Fibroblast of pulmonary artery (primary cell): ENCODE measurements at regions not wholly inside any gene's neighbourhood (a gene's known extent, or its start where the extent isn't known, plus 50 kb on each side); places are given as distances from the start of the nearest gene placed in this dataset.

ENCODE experiments used
- DNase-seq: peaks from one replicate; pipeline ENCODE4 v3.0.0-alpha.2; 2010; ENCODE audit warnings: low read depth
- H3K4me3 ChIP-seq: replicated peaks from 2 replicates; pipeline ENCODE4 v1.5.1; 2011; ENCODE audit warnings: low read depth, mild to moderate bottlenecking, control low read depth, low read length, moderate library complexity
- CTCF ChIP-seq: IDR thresholded peaks from 2 replicates; pipeline ENCODE4 v1.5.1; 2011; ENCODE audit warnings: mild to moderate bottlenecking, control low read depth, low read length, inconsistent platforms; ENCODE audit errors: missing control alignments

- TF ChIP-seq CTCF = no peak
- no peak overlapping the region for H3K4me3 ChIP-seq
- DNase-seq = no peak
Measured at GRCh38 chr7:34309584-34309983, 348.4 kb upstream of the NPSR1 start.

DNA sequence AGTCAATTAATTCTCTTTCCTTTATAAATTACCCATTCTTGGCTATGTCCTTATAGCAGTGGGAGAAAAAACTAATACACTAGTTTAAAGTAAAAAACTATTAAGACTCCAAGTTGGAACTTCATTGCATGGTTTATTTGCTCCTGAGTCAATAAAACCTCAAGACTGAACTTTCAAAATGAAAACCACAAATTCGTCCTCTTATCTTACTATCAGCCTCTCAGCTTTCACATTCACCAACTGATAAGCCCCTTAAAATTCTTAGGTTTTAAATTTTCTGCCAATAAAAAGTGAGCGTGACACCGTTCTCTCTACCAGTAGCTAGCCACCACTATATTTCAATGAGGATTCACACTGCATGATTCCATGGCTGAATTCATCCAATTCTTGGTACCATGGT lies 346.4 kb upstream of the NPSR1 start:
- no peak for DNase-seq
- no peak for TF ChIP-seq CTCF

DNA sequence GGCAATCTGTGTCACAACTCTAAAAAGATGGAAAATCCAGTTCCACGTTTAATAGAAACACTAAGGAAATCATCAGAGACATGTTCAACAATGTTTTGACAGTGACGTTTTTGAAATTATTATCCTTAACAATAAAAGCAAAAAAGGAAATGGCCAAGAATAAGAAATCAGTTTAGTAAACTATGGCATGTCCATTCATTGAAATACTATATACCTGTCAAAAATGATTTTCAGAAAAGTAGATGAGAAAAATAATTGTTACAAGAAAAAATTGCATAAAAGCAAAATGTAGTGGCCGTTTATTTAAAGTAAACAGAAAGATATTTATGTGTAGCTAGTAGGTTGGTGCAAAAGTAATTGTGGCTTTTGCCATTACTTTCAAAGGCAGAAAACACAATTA lies 345.4 kb upstream of the NPSR1 start:
- TF ChIP-seq CTCF = no peak
- DNase-seq = no peak

More for the DNA sequence above, 346.4 kb upstream of the NPSR1 start:
- H3K4me3 ChIP-seq = no peak overlapping the region

DNA sequence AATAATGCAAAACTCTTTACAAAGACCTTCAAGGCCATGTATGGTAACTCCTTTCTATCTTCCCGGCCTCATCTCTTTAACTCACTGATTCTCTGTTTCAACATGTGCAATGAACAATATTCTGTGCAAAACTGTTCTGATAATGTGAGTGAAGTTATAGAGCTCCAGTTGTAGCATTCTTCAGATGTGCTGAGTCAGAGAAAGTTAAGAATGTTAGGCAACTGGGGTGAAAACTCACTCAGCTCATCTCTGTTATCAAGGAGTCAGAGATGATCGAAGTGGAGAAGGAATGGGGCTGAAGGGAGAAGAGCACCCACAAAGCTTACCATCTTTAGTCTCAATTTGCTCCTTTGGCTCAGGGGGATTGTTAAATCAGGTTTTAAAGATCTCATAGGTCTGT lies 344.7 kb upstream of the NPSR1 start:
- H3K4me3 ChIP-seq = no peak overlapping the region
- TF ChIP-seq CTCF = no peak
- peak; percentile 28 for DNase-seq

More for the DNA sequence above, 345.4 kb upstream of the NPSR1 start:
- no peak overlapping the region for H3K4me3 ChIP-seq

DNA sequence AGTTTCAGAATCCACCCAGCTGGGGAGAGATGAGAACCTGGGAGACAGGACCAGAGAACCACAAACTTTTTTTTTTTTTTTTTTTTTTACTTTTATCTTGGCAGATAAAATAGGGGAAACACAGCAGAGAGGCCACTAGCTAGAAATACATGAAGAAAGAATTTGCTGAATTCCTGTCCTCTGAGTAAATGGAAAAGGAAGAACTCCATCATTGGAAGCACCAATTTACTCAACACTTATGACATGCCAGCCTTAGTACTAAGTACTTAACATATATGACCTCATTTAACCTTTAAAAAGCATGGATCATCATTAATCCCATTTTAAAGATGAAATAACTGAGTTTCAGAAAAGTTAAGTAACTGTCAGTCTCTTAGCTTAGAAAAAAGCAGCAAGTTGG lies 343.0 kb upstream of the NPSR1 start:
- TF ChIP-seq CTCF = no peak
- no peak overlapping the region for H3K4me3 ChIP-seq
- peak; percentile 88 for DNase-seq

- TF ChIP-seq CTCF = no peak
Measured at GRCh38 chr7:34317039-34317438, 341.0 kb upstream of the NPSR1 start.

DNA sequence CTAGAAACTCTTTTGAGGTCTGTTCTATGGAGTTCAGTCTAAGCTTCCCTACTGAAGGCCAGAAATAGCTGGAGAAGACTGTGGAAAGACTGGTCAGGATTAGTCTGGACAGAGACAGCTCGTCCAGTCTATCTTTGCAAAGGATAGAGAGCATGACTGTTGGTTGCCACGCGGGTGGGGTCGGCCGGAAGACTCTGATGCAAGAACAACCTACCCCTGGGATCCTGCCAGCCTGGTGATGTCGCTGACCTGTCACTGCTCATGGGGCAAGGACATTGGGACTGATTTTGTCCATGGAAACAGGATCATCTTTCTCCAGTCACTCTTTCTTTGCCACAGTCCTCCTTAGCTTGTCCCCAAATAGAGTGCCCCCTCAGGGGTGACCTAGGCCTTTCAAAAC lies 337.6 kb upstream of the NPSR1 start:
- TF ChIP-seq CTCF = no peak
- DNase-seq = no peak

More at GRCh38 chr7:34317039-34317438, 341.0 kb upstream of the NPSR1 start:
- no peak for DNase-seq
- no peak overlapping the region for H3K4me3 ChIP-seq

More for the DNA sequence above, 337.6 kb upstream of the NPSR1 start:
- no peak overlapping the region for H3K4me3 ChIP-seq
